SH-SY5Y (cell line): ENCODE measurements at regions not wholly inside any gene's neighbourhood (a gene's known extent, or its start where the extent isn't known, plus 50 kb on each side); places are given as distances from the start of the nearest gene placed in this dataset.

ENCODE experiments used
- GATA2 ChIP-seq: IDR thresholded peaks from 2 replicates; pipeline ENCODE4 v1.6.1; 2011; ENCODE audit warnings: mild to moderate bottlenecking, low read depth, low read length
- GATA3 ChIP-seq: IDR thresholded peaks from 2 replicates; pipeline ENCODE4 v1.6.1; 2011; ENCODE audit warnings: low read depth, mild to moderate bottlenecking, low read length, moderate library complexity

GRCh38 chr7:89661876-89662275, 492.4 kb upstream of the STEAP1 start:
- no peak for TF ChIP-seq GATA3
- TF ChIP-seq GATA2, result no peak
